ENCODE measurements at regions not wholly inside any gene's neighbourhood (a gene's known extent, or its start where the extent isn't known, plus 50 kb on each side); places are given as distances from the start of the nearest gene placed in this dataset.

- TF ChIP-seq CTCF (IDR thresholded peaks at IDR 0.05): no peak
- no peak for TF ChIP-seq POLR2A (IDR thresholded peaks at IDR 0.05)
Observed at GRCh38 chr4:89570931-89571330, 263.3 kb upstream of the GPRIN3 start.

Measured in thyroid gland (tissue), 4 donors.